Neural progenitor cell (in vitro differentiated cells): ENCODE measurements at regions not wholly inside any gene's neighbourhood (a gene's known extent, or its start where the extent isn't known, plus 50 kb on each side); places are given as distances from the start of the nearest gene placed in this dataset.

Source experiments
- DNase-seq: peaks from one replicate; pipeline ENCODE4 v3.0.0-alpha.2; 2016; ENCODE audit warnings: low spot score
- H2AFZ ChIP-seq: fragments of 200-600 bp; sonication (generic); replicated peaks from 2 replicates; pipeline ENCODE4 v1.6.1; 2016; ENCODE audit warnings: antibody characterized with exemption
- H3F3A ChIP-seq: fragments of 200-600 bp; sonication (generic); 2 replicates; pipeline ENCODE4 v1.6.1; 2016; ENCODE audit warnings: antibody characterized with exemption, low read depth
- H3K27ac ChIP-seq: fragments of 200-600 bp; sonication (generic); 2 replicates; pipeline ENCODE4 v1.5.1; 2016; ENCODE audit warnings: mild to moderate bottlenecking
- H3K27me3 ChIP-seq: fragments of 200-600 bp; sonication (generic); 2 replicates; pipeline ENCODE4 v1.6.1; 2016; ENCODE audit warnings: mild to moderate bottlenecking, moderate library complexity
- H3K36me3 ChIP-seq: fragments of 200-600 bp; sonication (generic); 2 replicates; pipeline ENCODE4 v1.5.1; 2016
- H3K4me1 ChIP-seq: fragments of 200-600 bp; sonication (generic); 2 replicates; pipeline ENCODE4 v1.6.1; 2016; ENCODE audit warnings: mixed run types
- H3K4me2 ChIP-seq: fragments of 200-600 bp; sonication (generic); 2 replicates; pipeline ENCODE4 v1.6.1; 2016
- H3K4me3 ChIP-seq: fragments of 200-600 bp; sonication (generic); 2 replicates; pipeline ENCODE4 v1.5.1; 2016
- H3K79me2 ChIP-seq: fragments of 200-600 bp; sonication (generic); 2 replicates; pipeline ENCODE4 v1.6.1; 2016; ENCODE audit warnings: low read depth
- H3K9ac ChIP-seq: fragments of 200-600 bp; sonication (generic); 2 replicates; pipeline ENCODE4 v1.6.1; 2016
- H3K9me3 ChIP-seq: fragments of 200-600 bp; sonication (generic); 2 replicates; pipeline ENCODE4 v1.5.1; 2016; ENCODE audit warnings: low read depth
- H4K20me1 ChIP-seq: fragments of 200-600 bp; sonication (generic); 2 replicates; pipeline ENCODE4 v1.6.1; 2016; ENCODE audit warnings: low read depth
- H3K27ac Mint-ChIP-seq: 3 replicates; pipeline ENCODE4 v1.8.0; 2021; ENCODE audit warnings: mixed read lengths
- H3K27me3 Mint-ChIP-seq: 2 replicates; pipeline ENCODE4 v1.8.0; 2022; ENCODE audit warnings: low read depth, mild to moderate bottlenecking, inconsistent platforms, moderate library complexity, mixed read lengths; ENCODE audit not compliant: insufficient read depth
- H3K36me3 Mint-ChIP-seq: 3 replicates; pipeline ENCODE4 v1.8.0; 2021; ENCODE audit warnings: mixed read lengths
- H3K4me1 Mint-ChIP-seq: 3 replicates; pipeline ENCODE4 v1.8.0; 2021; ENCODE audit warnings: mixed read lengths
- H3K4me3 Mint-ChIP-seq: 3 replicates; pipeline ENCODE4 v1.8.0; 2021; ENCODE audit warnings: mild to moderate bottlenecking, moderate library complexity, mixed read lengths
- H3K9me3 Mint-ChIP-seq: 3 replicates; pipeline ENCODE4 v1.8.0; 2020; ENCODE audit warnings: mixed read lengths
- CTCF ChIP-seq: fragments of 200-600 bp; sonication (generic); IDR thresholded peaks from 2 replicates; pipeline ENCODE4 v1.5.1; 2017; ENCODE audit warnings: antibody characterized with exemption, mild to moderate bottlenecking
- EZH2 ChIP-seq: fragments of 200-600 bp; sonication (generic); IDR thresholded peaks from 2 replicates; pipeline ENCODE4 v1.6.1; 2017; ENCODE audit warnings: antibody characterized with exemption, mild to moderate bottlenecking, moderate library complexity
- EZH2phosphoT487 ChIP-seq: fragments of 200-600 bp; sonication (generic); IDR thresholded peaks from 2 replicates; pipeline ENCODE4 v1.6.1; 2017; ENCODE audit warnings: antibody characterized with exemption

- no peaks in the 10 kb centered on the region for H4K20me1 ChIP-seq
- TF ChIP-seq CTCF (no peak), EZH2 (no peak), EZH2phosphoT487 (no peak)
- H3K79me2 ChIP-seq = no peaks in the 10 kb centered on the region
- peaks cover 34% of the 10 kb centered on the region for H3K4me1 Mint-ChIP-seq
- no peaks in the 10 kb centered on the region for H3K9me3 ChIP-seq
- no peak for DNase-seq
- H3K4me3 Mint-ChIP-seq = no peak overlapping the region
- peaks cover 12% of the 10 kb centered on the region for H3K9me3 Mint-ChIP-seq
- no peak overlapping the region for H3K4me2 ChIP-seq
- no peaks in the 10 kb centered on the region for H3F3A ChIP-seq
- H3K4me1 ChIP-seq = peaks cover 13% of the 10 kb centered on the region
- no peak overlapping the region for H3K4me3 ChIP-seq
- no peaks in the 10 kb centered on the region for H3K27me3 Mint-ChIP-seq
- H3K9ac ChIP-seq = no peak overlapping the region
- H3K36me3 Mint-ChIP-seq = no peaks in the 10 kb centered on the region
- H3K36me3 ChIP-seq = no peaks in the 10 kb centered on the region
- H3K27me3 ChIP-seq = no peaks in the 10 kb centered on the region
- H2AFZ ChIP-seq = no peak overlapping the region
- H3K27ac Mint-ChIP-seq = no peak overlapping the region
- no peak overlapping the region for H3K27ac ChIP-seq
Measured at GRCh38 chr2:234578389-234578788, 81.5 kb upstream of the ARL4C start.

- TF ChIP-seq CTCF (no peak), EZH2 (no peak), EZH2phosphoT487 (no peak)
- Histone ChIP-seq H3K79me2 (no peaks in the 10 kb centered on the region), H3K9ac (no peak overlapping the region), H3K4me2 (no peak overlapping the region), H3K9me3 (no peaks in the 10 kb centered on the region), H2AFZ (no peak overlapping the region), H3K27me3 (no peaks in the 10 kb centered on the region), H3K4me1 (peaks cover 12% of the 10 kb centered on the region), H3K4me3 (no peak overlapping the region), H4K20me1 (no peaks in the 10 kb centered on the region), H3K36me3 (no peaks in the 10 kb centered on the region), H3K27ac (no peak overlapping the region), H3F3A (no peaks in the 10 kb centered on the region)
- Mint-ChIP-seq H3K4me3 (peak overlapping the region; percentile 64), H3K27me3 (peaks cover 3% of the 10 kb centered on the region), H3K4me1 (peaks cover 32% of the 10 kb centered on the region), H3K9me3 (peaks cover 9% of the 10 kb centered on the region), H3K36me3 (no peaks in the 10 kb centered on the region), H3K27ac (no peak overlapping the region)
- no peak for DNase-seq
Measured at GRCh38 chr2:234577191-234577590, 80.3 kb upstream of the ARL4C start.

GRCh38 chr2:234571620-234572407, 74.9 kb upstream of the ARL4C start:
- Histone ChIP-seq H3K4me3 (no peak overlapping the region), H2AFZ (no peak overlapping the region), H3K9me3 (no peaks in the 10 kb centered on the region), H4K20me1 (no peaks in the 10 kb centered on the region), H3K27me3 (no peaks in the 10 kb centered on the region), H3F3A (no peaks in the 10 kb centered on the region), H3K4me2 (no peak overlapping the region), H3K36me3 (no peaks in the 10 kb centered on the region), H3K79me2 (no peaks in the 10 kb centered on the region), H3K4me1 (no peaks in the 10 kb centered on the region), H3K27ac (no peak overlapping the region), H3K9ac (no peak overlapping the region)
- Mint-ChIP-seq H3K27me3 (peaks cover 3% of the 10 kb centered on the region), H3K27ac (no peak overlapping the region), H3K4me1 (peaks cover 37% of the 10 kb centered on the region), H3K4me3 (no peak overlapping the region), H3K9me3 (peaks cover 13% of the 10 kb centered on the region), H3K36me3 (no peaks in the 10 kb centered on the region)
- DNase-seq = no peak
- TF ChIP-seq EZH2phosphoT487 (no peak), CTCF (no peak), EZH2 (no peak)
